ENCODE measurements at regions not wholly inside any gene's neighbourhood (a gene's known extent, or its start where the extent isn't known, plus 50 kb on each side); places are given as distances from the start of the nearest gene placed in this dataset.

- TF ChIP-seq CTCF (IDR thresholded peaks at IDR 0.05): no peak
- no peak for TF ChIP-seq POLR2A (IDR thresholded peaks at IDR 0.05)
Observed at GRCh38 chr2:57674743-57675142, 371.9 kb upstream of the VRK2 start.
